Mesodermal cell (in vitro differentiated cells): ENCODE measurements at regions not wholly inside any gene's neighbourhood (a gene's known extent, or its start where the extent isn't known, plus 50 kb on each side); places are given as distances from the start of the nearest gene placed in this dataset.

Experiments used
- H3K27ac ChIP-seq: 2 replicates; pipeline ENCODE4 v1.7.0; 2013; ENCODE audit warnings: mild to moderate bottlenecking, low read depth, low read length, moderate library complexity; ENCODE audit not compliant: severe bottlenecking
- H3K36me3 ChIP-seq: 2 replicates; pipeline ENCODE4 v1.7.1; 2013; ENCODE audit warnings: mild to moderate bottlenecking, low read length, moderate library complexity; ENCODE audit not compliant: control insufficient read depth, insufficient read depth
- H3K4me1 ChIP-seq: one replicate; pipeline ENCODE4 v1.7.1; 2013; ENCODE audit warnings: mild to moderate bottlenecking, low read length; ENCODE audit not compliant: insufficient read depth, control insufficient read depth, poor library complexity, severe bottlenecking
- H3K4me3 ChIP-seq: 2 replicates; pipeline ENCODE4 v1.7.0; 2013; ENCODE audit warnings: low read length, control low read depth, mild to moderate bottlenecking; ENCODE audit not compliant: insufficient read depth, poor library complexity, severe bottlenecking; ENCODE audit errors: extremely low read depth
- H3K9me3 ChIP-seq: 2 replicates; pipeline ENCODE4 v1.7.1; 2013; ENCODE audit warnings: mild to moderate bottlenecking, low read length, moderate library complexity; ENCODE audit not compliant: control insufficient read depth
- whole genome bisulfite sequencing, 2 experiments: methylation state at CpG; one replicate each; pipeline ENCODE4 v1.1.5; 2013; ENCODE audit warnings: missing lambda C conversion rate in 2 of 2; ENCODE audit not compliant: insufficient coverage in 2 of 2; 5-methylcytosine and 5-hydroxymethylcytosine counted together

DNA sequence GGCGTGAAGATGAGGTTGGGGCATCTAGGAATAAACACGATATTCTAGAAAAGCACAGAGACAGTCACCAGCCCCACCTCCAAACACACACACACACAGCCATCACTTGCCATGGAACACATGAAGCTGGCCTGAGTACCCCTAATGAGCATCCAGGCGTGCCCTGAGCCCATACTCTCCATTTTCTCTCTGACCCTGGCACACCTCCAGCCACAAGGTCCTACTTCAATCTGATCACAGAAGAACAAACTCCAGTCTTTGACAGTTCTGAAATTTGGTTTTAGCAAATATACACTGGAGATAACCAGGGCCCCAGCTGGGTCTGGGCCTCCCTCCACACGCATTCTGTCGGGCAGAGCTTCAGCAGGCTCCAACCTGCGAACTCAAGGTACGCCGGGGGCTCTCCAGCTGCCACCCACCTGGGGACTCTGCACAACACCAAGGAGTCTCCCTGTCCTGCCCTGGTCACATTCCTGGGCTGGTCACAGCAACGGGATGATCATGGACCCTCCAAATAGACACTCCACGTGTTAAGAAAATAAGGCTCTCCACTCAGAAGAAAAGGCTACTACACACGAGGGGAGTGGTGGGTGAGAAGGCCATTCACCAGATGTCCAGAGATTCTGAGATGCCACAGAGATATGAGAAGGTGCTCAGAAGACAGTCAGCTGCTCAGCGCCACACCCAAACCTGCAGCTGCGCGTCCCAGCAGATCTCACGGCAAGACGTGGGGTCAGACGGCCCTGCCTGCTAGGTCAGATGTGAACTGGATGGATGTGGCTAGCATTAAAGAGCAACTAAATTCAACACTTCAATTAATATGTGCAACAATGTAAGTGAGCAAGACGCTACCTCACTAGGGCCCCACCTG, 57.0 kb upstream of the PNMA1 start:
- Histone ChIP-seq H3K27ac (peak overlapping the region; percentile 53), H3K36me3 (peaks cover 3% of the 10 kb centered on the region), H3K4me1 (peaks cover 33% of the 10 kb centered on the region), H3K4me3 (no peak overlapping the region), H3K9me3 (no peaks in the 10 kb centered on the region)
- 79 to 81% methylated on average over 7 to 9 of the region's 18 CpGs for WGBS, 2 experiments

DNA sequence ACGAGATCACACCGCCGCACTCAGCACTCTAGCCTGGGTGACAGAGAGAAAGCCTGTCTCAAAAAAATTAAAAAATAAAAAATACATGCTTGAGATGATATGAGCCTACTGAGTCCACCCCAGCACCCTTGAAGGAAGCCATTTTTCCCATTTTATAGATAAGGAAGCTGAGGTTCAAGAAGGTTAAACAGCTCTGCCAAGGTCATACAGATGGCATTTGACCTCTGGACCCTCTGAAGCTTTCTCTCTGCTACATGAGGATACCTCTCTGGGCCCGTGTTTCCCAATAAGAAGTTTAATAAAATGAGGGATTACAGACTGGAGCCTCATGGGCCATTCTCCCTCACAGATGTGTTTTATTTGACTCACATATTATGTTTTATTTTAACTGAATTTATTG, 53.9 kb upstream of the PNMA1 start:
- Histone ChIP-seq H3K27ac (no peak overlapping the region), H3K4me3 (no peak overlapping the region), H3K4me1 (peaks cover 26% of the 10 kb centered on the region), H3K36me3 (peaks cover 3% of the 10 kb centered on the region), H3K9me3 (no peaks in the 10 kb centered on the region)
- 100% methylated on average over 1 of the region's 4 CpGs; no CpG with 5 or more reads in 1 of the 2 experiments for WGBS, 2 experiments

DNA sequence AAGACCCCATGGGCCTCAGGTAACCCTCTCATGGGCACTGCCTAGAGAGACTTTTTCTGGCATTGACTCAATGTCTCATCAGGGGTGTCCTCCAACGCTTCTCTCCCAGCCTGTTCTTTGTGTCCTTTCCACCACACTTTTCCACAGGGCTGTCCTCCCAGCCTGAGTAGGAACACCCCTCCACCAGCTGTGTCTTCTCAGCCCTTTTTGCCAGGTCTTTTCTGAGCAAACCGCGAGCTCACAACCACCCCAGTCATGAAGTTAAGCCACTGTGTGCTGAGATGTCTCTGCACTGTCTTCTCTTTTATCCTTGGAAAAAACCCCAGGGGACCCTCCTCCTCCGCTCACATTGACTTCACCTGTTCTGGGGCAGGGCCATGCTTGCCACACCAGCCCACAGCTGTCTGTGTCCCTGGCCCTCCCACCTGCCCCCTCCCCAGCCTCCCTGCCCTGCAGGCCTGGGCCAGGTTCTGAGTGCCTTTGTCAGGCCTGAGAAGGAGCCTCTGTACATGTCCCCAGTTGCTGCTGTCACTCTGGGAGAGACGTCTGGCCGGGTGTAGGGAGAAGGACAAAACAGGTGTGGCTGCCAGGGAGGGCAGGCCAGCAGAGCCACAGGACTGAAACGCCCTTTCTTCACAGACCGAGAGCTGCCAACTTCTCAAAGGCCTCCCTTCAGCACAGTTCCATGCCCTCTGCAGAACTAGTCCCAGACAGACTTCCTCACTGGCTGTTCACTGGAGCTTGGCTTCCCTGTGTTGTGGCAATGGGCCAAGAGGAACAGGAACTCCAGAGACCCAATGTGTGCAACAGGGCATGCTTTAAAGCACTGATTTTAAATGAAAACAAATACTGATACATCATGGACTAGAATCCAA, 50.5 kb upstream of the PNMA1 start:
- 92 to 95% methylated on average over 6 to 7 of the region's 8 CpGs for WGBS, 2 experiments
- H3K4me3 ChIP-seq = no peak overlapping the region
- no peaks in the 10 kb centered on the region for H3K9me3 ChIP-seq
- peaks cover 29% of the 10 kb centered on the region for H3K4me1 ChIP-seq
- H3K36me3 ChIP-seq = no peaks in the 10 kb centered on the region
- no peak overlapping the region for H3K27ac ChIP-seq
